SK-N-SH (cell line): ENCODE measurements at regions not wholly inside any gene's neighbourhood (a gene's known extent, or its start where the extent isn't known, plus 50 kb on each side); places are given as distances from the start of the nearest gene placed in this dataset.

Experiments used
- CTCF ChIA-PET: fragments of 300-600, 350-600 bp; formaldehyde crosslinking; extraction: SDS; loops from one replicate; lab custom pipeline; 2021; lab: Yijun Ruan, JAX
- POLR2A ChIA-PET: fragments of 350-600 bp; sonication (Branson Sonifier 250); formaldehyde crosslinking; extraction: SDS; loops from one replicate; lab custom pipeline; 2020; ENCODE audit warnings: antibody characterized with exemption, inconsistent platforms; lab: Yijun Ruan, JAX
- DNase-seq: peaks from one replicate; pipeline ENCODE4 v3.0.0; 2012
- H2AFZ ChIP-seq: fragments of 200-600 bp; sonication (generic); 2 replicates; pipeline ENCODE4 v1.8.1; 2016; ENCODE audit warnings: antibody characterized with exemption, mild to moderate bottlenecking, low read depth
- H3F3A ChIP-seq: fragments of 200-600 bp; sonication (generic); replicated peaks from 2 replicates; pipeline ENCODE3; 2016; ENCODE audit warnings: antibody characterized with exemption, mild to moderate bottlenecking; ENCODE audit not compliant: insufficient read depth
- H3K27ac ChIP-seq, 2 experiments: fragments of 200-500 bp in 1 of 2; fragments of 200-600 bp in 1 of 2; sonication (Bioruptor generic) in 1 of 2; sonication (generic), shearing (Covaris generic) in 1 of 2; 2 replicates each; pipeline versions ENCODE4 v1.5.1 to v1.6.1; 2014 to 2016; ENCODE audit warnings: low read depth in 2 of 2, inconsistent platforms in 1 of 2, low read length in 1 of 2, mild to moderate bottlenecking in 1 of 2, mixed read lengths in 1 of 2
- H3K27me3 ChIP-seq: fragments of 200-600 bp; sonication (generic), shearing (Covaris generic); 2 replicates; pipeline ENCODE4 v1.6.1; 2016; ENCODE audit warnings: mixed run types; ENCODE audit not compliant: insufficient read depth
- H3K36me3 ChIP-seq, 2 experiments: fragments of 200-500 bp in 1 of 2; fragments of 200-600 bp in 1 of 2; sonication (Bioruptor generic) in 1 of 2; sonication (generic) in 1 of 2; replicated peaks in 1 of 2; 2 replicates each; pipeline versions ENCODE3 to v1.5.1; 2014 to 2016; ENCODE audit warnings: low read length in 1 of 2, mild to moderate bottlenecking in 1 of 2; ENCODE audit not compliant: insufficient read depth in 2 of 2, control insufficient read depth in 1 of 2
- H3K4me1 ChIP-seq, 2 experiments: fragments of 200-500 bp in 1 of 2; fragments of 200-600 bp in 1 of 2; sonication (Bioruptor generic) in 1 of 2; sonication (generic), shearing (Covaris generic) in 1 of 2; 2 replicates each; pipeline versions ENCODE4 v1.5.1 to v1.6.1; 2014 to 2016; ENCODE audit warnings: low read depth in 1 of 2, low read length in 1 of 2, mixed run types in 1 of 2; ENCODE audit not compliant: insufficient read depth in 2 of 2, control insufficient read depth in 1 of 2
- H3K4me2 ChIP-seq: fragments of 200-600 bp; sonication (generic), shearing (Covaris generic); 2 replicates; pipeline ENCODE4 v1.6.1; 2017; ENCODE audit warnings: mixed run types
- H3K4me3 ChIP-seq, 2 experiments: fragments of 200-500 bp in 1 of 2; fragments of 200-600 bp in 1 of 2; sonication (Bioruptor generic) in 1 of 2; sonication (generic), shearing (Covaris generic) in 1 of 2; 2 replicates each; pipeline versions ENCODE4 v1.5.1 to v1.8.1; 2014 to 2016; ENCODE audit warnings: low read depth in 2 of 2, inconsistent platforms in 1 of 2, low read length in 1 of 2, mild to moderate bottlenecking in 1 of 2, mixed read lengths in 1 of 2, moderate library complexity in 1 of 2
- H3K79me2 ChIP-seq: fragments of 200-600 bp; sonication (generic); 2 replicates; pipeline ENCODE4 v1.8.1; 2017; ENCODE audit warnings: mild to moderate bottlenecking; ENCODE audit not compliant: insufficient read depth
- H3K9ac ChIP-seq: fragments of 200-600 bp; sonication (generic); 2 replicates; pipeline ENCODE4 v1.6.1; 2017; ENCODE audit warnings: mixed run types
- H3K9me2 ChIP-seq: fragments of 200-600 bp; sonication (generic); 2 replicates; pipeline ENCODE4 v1.6.1; 2017; ENCODE audit warnings: mixed run types
- H3K9me3 ChIP-seq: fragments of 200-600 bp; sonication (generic); 2 replicates; pipeline ENCODE4 v1.6.1; 2017; ENCODE audit warnings: mixed run types, mild to moderate bottlenecking, moderate library complexity
- H4K20me1 ChIP-seq: fragments of 200-600 bp; sonication (generic); 2 replicates; pipeline ENCODE4 v1.6.1; 2017; ENCODE audit warnings: mild to moderate bottlenecking, mixed run types; ENCODE audit not compliant: insufficient read depth
- CHD2 ChIP-seq: fragments of 150-350 bp; IDR thresholded peaks from 2 replicates; pipeline ENCODE4 v1.6.1; 2018; ENCODE audit warnings: low read length; ENCODE audit not compliant: partially characterized antibody
- ELF1 ChIP-seq: IDR thresholded peaks from 2 replicates; pipeline ENCODE4 v1.4.0; 2012
- EP300 ChIP-seq, 2 experiments: IDR thresholded peaks; 2 replicates each; pipeline versions ENCODE4 v1.4.0 to v1.6.1; 2012; ENCODE audit warnings: borderline replicate concordance in 1 of 2, low read depth in 1 of 2, low read length in 1 of 2
- EZH2phosphoT487 ChIP-seq: fragments of 200-600 bp; sonication (generic); IDR thresholded peaks from 2 replicates; pipeline ENCODE4 v1.6.1; 2017; ENCODE audit warnings: low read depth, mixed run types, mild to moderate bottlenecking, antibody characterized with exemption, moderate library complexity, borderline replicate concordance
- FOSL2 ChIP-seq: IDR thresholded peaks from 2 replicates; pipeline ENCODE4 v1.4.0; 2012; ENCODE audit warnings: low read depth, mild to moderate bottlenecking, moderate library complexity, borderline replicate concordance
- FOXJ3 ChIP-seq: sonication (generic); formaldehyde crosslinking; IDR thresholded peaks from 2 replicates; pipeline ENCODE4 v1.5.1; 2020; ENCODE audit warnings: mild to moderate bottlenecking, missing genetic modification reagents
- FOXM1 ChIP-seq: IDR thresholded peaks from 2 replicates; pipeline ENCODE4 v1.4.0; 2012; ENCODE audit warnings: low read depth, mild to moderate bottlenecking
- IRF3 ChIP-seq: fragments of 150-350 bp; IDR thresholded peaks from 2 replicates; pipeline ENCODE4 v1.6.1; 2016; ENCODE audit warnings: mild to moderate bottlenecking, low read depth, low read length
- MEF2A ChIP-seq: IDR thresholded peaks from 2 replicates; pipeline ENCODE4 v1.4.0; 2012; ENCODE audit warnings: low read depth, borderline replicate concordance
- MXI1 ChIP-seq: IDR thresholded peaks from 2 replicates; pipeline ENCODE4 v1.6.1; 2012; ENCODE audit warnings: mild to moderate bottlenecking, low read depth, low read length, improper control_type of control experiment
- NFIC ChIP-seq: IDR thresholded peaks from 2 replicates; pipeline ENCODE4 v1.4.0; 2012; ENCODE audit warnings: borderline replicate concordance
- NRF1 ChIP-seq: IDR thresholded peaks from 2 replicates; pipeline ENCODE4 v1.6.1; 2012; ENCODE audit warnings: low read depth, mild to moderate bottlenecking, low read length
- REST ChIP-seq: IDR thresholded peaks from 2 replicates; pipeline ENCODE4 v1.6.1; 2012; ENCODE audit warnings: mild to moderate bottlenecking, low read depth, low read length, moderate library complexity
- RFX5 ChIP-seq: IDR thresholded peaks from 2 replicates; pipeline ENCODE4 v1.6.1; 2012; ENCODE audit warnings: mild to moderate bottlenecking, improper control_type of control experiment, low read length
- RXRA ChIP-seq: IDR thresholded peaks from 2 replicates; pipeline ENCODE4 v1.4.0; 2012; ENCODE audit warnings: low read depth, mild to moderate bottlenecking, borderline replicate concordance
- SIN3A ChIP-seq: IDR thresholded peaks from 2 replicates; pipeline ENCODE4 v1.6.1; 2012; ENCODE audit warnings: low read depth, mild to moderate bottlenecking, low read length, moderate library complexity, borderline replicate concordance
- SMC3 ChIP-seq: IDR thresholded peaks from 2 replicates; pipeline ENCODE4 v1.6.1; 2012; ENCODE audit warnings: low read depth, low read length, improper control_type of control experiment
- TAF1 ChIP-seq: IDR thresholded peaks from 2 replicates; pipeline ENCODE4 v1.6.1; 2012; ENCODE audit warnings: low read depth, mild to moderate bottlenecking, low read length, moderate library complexity, borderline replicate concordance
- TCF12 ChIP-seq: IDR thresholded peaks from 2 replicates; pipeline ENCODE4 v1.4.0; 2012
- TEAD4 ChIP-seq: IDR thresholded peaks from 2 replicates; pipeline ENCODE4 v1.4.0; 2012; ENCODE audit warnings: mild to moderate bottlenecking, borderline replicate concordance; ENCODE audit not compliant: insufficient read depth
- USF1 ChIP-seq: IDR thresholded peaks from 2 replicates; pipeline ENCODE4 v1.4.0; 2012; ENCODE audit warnings: low read depth, borderline replicate concordance
- USF2 ChIP-seq: fragments of 150-350 bp; IDR thresholded peaks from 2 replicates; pipeline ENCODE4 v1.6.1; 2017; ENCODE audit warnings: antibody characterized with exemption, low read length, low read depth, borderline replicate concordance
- YY1 ChIP-seq: IDR thresholded peaks from 2 replicates; pipeline ENCODE4 v1.4.0; 2012; ENCODE audit warnings: low read depth, mild to moderate bottlenecking
- WGBS: methylation state at CpG from one replicate; pipeline ENCODE4 v1.1.6; 2017; ENCODE audit warnings: low lambda C conversion rate; 5-methylcytosine and 5-hydroxymethylcytosine counted together

GRCh38 chr14:37726708-37727107 is 131.3 kb downstream of the TTC6 start:
- no peak for TF ChIP-seq NFIC
- TF ChIP-seq FOXJ3 (CRISPR knock-in tag) = no peak
- no peak for TF ChIP-seq EZH2phosphoT487
- no peak for TF ChIP-seq YY1
- TF ChIP-seq SMC3 = no peak
- TF ChIP-seq USF1 = no peak
- no peak for TF ChIP-seq MXI1
- no peak for TF ChIP-seq CHD2
- TF ChIP-seq IRF3 = no peak
- TF ChIP-seq TAF1 = no peak
- TF ChIP-seq TEAD4 = no peak
- no peak for TF ChIP-seq EP300 (IDR thresholded peaks at IDR 0.05; ENCODE audit: borderline replicate concordance in 1 of 2, low read depth in 1 of 2, low read length in 1 of 2)
- TF ChIP-seq RFX5 = no peak
- TF ChIP-seq FOXM1 = no peak
- TF ChIP-seq SIN3A = no peak
- no peak for TF ChIP-seq TCF12
- TF ChIP-seq MEF2A = no peak
- no peak for TF ChIP-seq RXRA
- Histone ChIP-seq H3K27ac (no peak overlapping the region), H3K36me3 (no peaks in the 10 kb centered on the region), H3K4me2 (no peak overlapping the region), H3K4me3 (no peak overlapping the region), H3K4me1 (no peaks in the 10 kb centered on the region), H3K27me3 (no peaks in the 10 kb centered on the region), H3K9me3 (no peaks in the 10 kb centered on the region), H3F3A (no peaks in the 10 kb centered on the region), H3K9me2 (no peaks in the 10 kb centered on the region), H3K9ac (no peak overlapping the region), H4K20me1 (no peaks in the 10 kb centered on the region), H3K79me2 (no peaks in the 10 kb centered on the region), H2AFZ (no peak overlapping the region)
- DNase-seq = no peak
- ChIA-PET POLR2A (no interaction called here), CTCF (no interaction called here)

GRCh38 chr14:37729218-37729617 is 133.8 kb downstream of the TTC6 start:
- Histone ChIP-seq H2AFZ (no peak overlapping the region), H3K4me3 (no peak overlapping the region), H3K9me3 (no peaks in the 10 kb centered on the region), H4K20me1 (no peaks in the 10 kb centered on the region), H3K79me2 (no peaks in the 10 kb centered on the region), H3K4me2 (no peak overlapping the region), H3K9me2 (no peaks in the 10 kb centered on the region), H3K27me3 (no peaks in the 10 kb centered on the region), H3K4me1 (no peaks in the 10 kb centered on the region), H3K9ac (no peak overlapping the region), H3F3A (no peaks in the 10 kb centered on the region), H3K27ac (no peak overlapping the region), H3K36me3 (no peaks in the 10 kb centered on the region)
- WGBS = 19% methylated on average over 2 of the region's 2 CpGs
- ChIA-PET CTCF (no interaction called here), POLR2A (no interaction called here)
- no peak for DNase-seq
- TF ChIP-seq USF2 (no peak), SMC3 (no peak), YY1 (no peak), EP300 (IDR thresholded peaks at IDR 0.05; ENCODE audit: borderline replicate concordance in 1 of 2, low read depth in 1 of 2, low read length in 1 of 2) (no peak), NRF1 (no peak), EZH2phosphoT487 (no peak), FOSL2 (no peak), REST (no peak), MEF2A (no peak), ELF1 (no peak), FOXM1 (no peak), RFX5 (no peak)
